ENCODE measurements at regions not wholly inside any gene's neighbourhood (a gene's known extent, or its start where the extent isn't known, plus 50 kb on each side); places are given as distances from the start of the nearest gene placed in this dataset.

- H3K4me3 ChIP-seq (ENCODE audit: low read depth, low read length) = no peak overlapping the region
- DNase-seq (ENCODE audit: low read depth) = no peak
Observed at GRCh38 chr6:92479831-92480230, 939.5 kb downstream of the EPHA7 start.

GRCh38 chr6:92473056-92473455, 946.3 kb downstream of the EPHA7 start:
- DNase-seq (ENCODE audit: low read depth) = no peak
- H3K4me3 ChIP-seq (ENCODE audit: low read depth, low read length) = no peak overlapping the region
- no peak for TF ChIP-seq CTCF (conservative IDR thresholded peaks at IDR 0.05; ENCODE audit: low read depth, low read length)

More at GRCh38 chr6:92479831-92480230, 939.5 kb downstream of the EPHA7 start:
- no peak for TF ChIP-seq CTCF (conservative IDR thresholded peaks at IDR 0.05; ENCODE audit: low read depth, low read length)

GRCh38 chr6:92469186-92469828, 950.1 kb downstream of the EPHA7 start:
- H3K4me3 ChIP-seq (ENCODE audit: low read depth, low read length) = no peak overlapping the region
- TF ChIP-seq CTCF (conservative IDR thresholded peaks at IDR 0.05; ENCODE audit: low read depth, low read length) = no peak
- DNase-seq (ENCODE audit: low read depth) = no peak

DNA sequence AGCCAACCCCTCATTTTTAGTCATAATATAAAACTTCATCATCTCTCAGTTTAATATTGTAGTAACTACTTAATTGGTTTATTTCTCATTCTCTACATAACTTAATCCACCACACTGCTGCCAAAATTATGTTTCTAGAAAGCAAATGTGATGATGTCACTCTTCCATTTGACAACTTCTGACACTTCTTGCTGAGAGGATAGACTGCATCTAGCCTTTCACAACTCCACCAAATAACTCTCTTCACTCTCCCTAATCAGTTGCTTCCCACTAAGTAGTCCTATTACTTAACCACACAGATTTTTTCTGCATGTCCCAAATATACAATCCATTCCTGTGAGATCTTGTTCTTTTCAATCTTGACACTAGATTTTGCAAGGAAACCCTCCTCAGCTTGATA, 951.3 kb downstream of the EPHA7 start:
- no peak for TF ChIP-seq CTCF (conservative IDR thresholded peaks at IDR 0.05; ENCODE audit: low read depth, low read length)
- no peak overlapping the region for H3K4me3 ChIP-seq (ENCODE audit: low read depth, low read length)

GRCh38 chr6:92460133-92460532, 959.2 kb downstream of the EPHA7 start:
- DNase-seq (ENCODE audit: low read depth) = no peak
- no peak for TF ChIP-seq CTCF (conservative IDR thresholded peaks at IDR 0.05; ENCODE audit: low read depth, low read length)
- no peak overlapping the region for H3K4me3 ChIP-seq (ENCODE audit: low read depth, low read length)

More for the DNA sequence above, 951.3 kb downstream of the EPHA7 start:
- no peak for DNase-seq (ENCODE audit: low read depth)

GRCh38 chr6:92459606-92460005, 959.8 kb downstream of the EPHA7 start:
- DNase-seq (ENCODE audit: low read depth) = no peak
- TF ChIP-seq CTCF (conservative IDR thresholded peaks at IDR 0.05; ENCODE audit: low read depth, low read length) = no peak
- H3K4me3 ChIP-seq (ENCODE audit: low read depth, low read length) = no peak overlapping the region

- no peak overlapping the region for H3K4me3 ChIP-seq (ENCODE audit: low read depth, low read length)
- no peak for TF ChIP-seq CTCF (conservative IDR thresholded peaks at IDR 0.05; ENCODE audit: low read depth, low read length)
- DNase-seq (ENCODE audit: low read depth) = no peak
Observed at GRCh38 chr6:92446052-92446451, 973.3 kb downstream of the EPHA7 start.

All from epithelial cell of proximal tubule (primary cell).